Panc1 (cell line): ENCODE measurements at regions not wholly inside any gene's neighbourhood (a gene's known extent, or its start where the extent isn't known, plus 50 kb on each side); places are given as distances from the start of the nearest gene placed in this dataset.

Experiments used
- CTCF ChIP-seq: fragments of 450-650 bp; IDR thresholded peaks from 2 replicates; pipeline ENCODE4 v1.5.1; 2017; ENCODE audit warnings: mild to moderate bottlenecking
- REST ChIP-seq, 2 experiments: IDR thresholded peaks; 2 replicates each; pipeline ENCODE4 v1.6.1; 2011 to 2012; ENCODE audit warnings: low read depth in 2 of 2, control low read depth in 1 of 2, low read length in 1 of 2, mild to moderate bottlenecking in 1 of 2, moderate library complexity in 1 of 2; ENCODE audit not compliant: insufficient read depth in 1 of 2
- SIN3A ChIP-seq: IDR thresholded peaks from 2 replicates; pipeline ENCODE4 v1.6.1; 2012; ENCODE audit warnings: low read depth, mild to moderate bottlenecking, low read length, moderate library complexity, borderline replicate concordance; ENCODE audit not compliant: insufficient read depth

- no peak for TF ChIP-seq SIN3A
- no peak; the same call in 1 of the 2 replicates for TF ChIP-seq CTCF
- TF ChIP-seq REST (IDR thresholded peaks at IDR 0.05; ENCODE audit: insufficient read depth in 1 of 2, low read depth in 2 of 2, low read length in 1 of 2) = no peak
Observed at GRCh38 chrX:1784773-1785172, 169.9 kb downstream of the ASMT start.
